ENCODE measurements at regions not wholly inside any gene's neighbourhood (a gene's known extent, or its start where the extent isn't known, plus 50 kb on each side); places are given as distances from the start of the nearest gene placed in this dataset.

DNA sequence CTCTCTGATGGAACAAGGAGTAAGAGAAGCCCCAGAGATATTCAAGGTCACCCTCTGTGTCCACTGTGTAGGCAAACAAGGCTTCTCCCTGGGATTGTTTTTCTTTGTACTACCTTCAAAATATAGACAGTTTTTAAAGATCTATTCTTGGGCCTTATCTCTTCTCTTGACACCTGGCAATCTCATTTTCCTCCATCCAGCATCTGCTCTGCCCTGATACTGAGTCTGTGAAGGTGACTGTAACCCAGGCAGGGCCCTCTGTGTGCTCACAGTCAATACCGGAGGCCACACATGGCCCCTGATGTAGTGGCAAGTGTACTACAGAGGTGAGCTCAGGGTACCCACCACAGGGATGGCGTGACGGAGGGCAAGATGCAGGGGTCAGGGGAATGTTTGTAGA lies 221.1 kb downstream of the SNX10 start:
- DNase-seq, result no peak

DNA sequence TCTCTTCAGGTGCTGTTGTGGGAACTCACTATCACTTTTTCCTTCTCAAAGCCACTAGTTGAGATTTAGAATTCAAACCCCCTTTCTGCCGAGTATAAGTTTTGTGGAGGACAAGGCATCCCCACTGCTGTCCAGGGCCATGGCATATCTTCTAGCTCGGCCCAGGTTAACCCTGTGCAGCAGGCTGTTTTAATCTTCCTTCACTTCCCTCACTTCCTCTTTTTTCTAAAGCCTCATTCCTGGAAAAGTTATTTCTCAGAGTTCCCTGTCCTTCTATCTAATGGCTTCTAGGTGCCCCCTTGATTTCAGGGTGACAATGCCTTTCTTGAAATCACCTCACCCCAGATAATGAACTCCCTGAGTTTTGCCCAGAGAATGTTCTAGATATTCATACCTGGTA lies 222.3 kb downstream of the SNX10 start:
- no peak for DNase-seq

DNA sequence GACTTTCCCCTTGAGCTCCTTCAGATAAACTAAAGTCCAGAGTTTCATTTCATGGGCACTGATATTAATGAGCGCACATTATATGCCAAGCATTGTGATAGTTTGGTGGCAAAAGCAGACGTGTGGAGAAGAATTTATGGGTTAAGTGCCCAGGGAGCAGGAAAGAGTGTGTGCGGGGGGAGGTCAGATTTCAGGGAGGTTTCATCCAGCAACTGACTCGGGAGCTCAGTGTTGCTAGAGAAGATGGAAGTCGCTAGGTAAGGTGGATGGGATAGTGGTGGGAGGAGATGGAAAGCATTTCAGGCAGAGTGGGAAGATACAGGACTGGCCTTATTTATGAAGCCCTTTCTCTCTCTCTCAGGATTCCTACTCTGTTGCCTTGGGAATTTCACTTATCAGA lies 223.0 kb downstream of the SNX10 start:
- no peak for DNase-seq

DNA sequence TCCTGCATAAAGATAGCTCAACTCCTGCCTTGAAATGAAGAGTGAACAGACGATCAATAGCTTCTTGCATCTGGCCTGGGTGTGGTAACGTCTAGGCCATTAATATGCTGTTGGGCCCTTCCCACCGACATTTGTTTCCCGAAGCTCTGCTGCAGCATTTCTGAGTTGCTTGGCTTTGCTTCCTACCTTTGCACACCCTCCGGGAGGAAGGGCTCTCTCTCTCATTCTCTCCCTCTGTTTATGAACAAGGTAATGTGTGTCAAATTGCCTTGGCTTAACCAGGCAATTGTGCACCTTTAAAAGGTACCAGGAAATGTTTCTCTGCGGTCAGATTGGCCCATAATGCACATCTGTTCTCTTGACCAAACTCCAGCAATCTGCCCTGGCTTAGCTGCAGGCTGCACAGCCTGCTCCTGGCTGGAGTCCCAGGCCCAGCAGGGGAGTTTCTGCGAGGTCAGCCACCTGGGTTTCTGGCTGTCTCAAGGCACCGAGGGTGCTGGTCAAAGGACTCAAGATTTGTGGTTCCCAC lies 223.7 kb downstream of the SNX10 start:
- DNase-seq, result no peak

DNA sequence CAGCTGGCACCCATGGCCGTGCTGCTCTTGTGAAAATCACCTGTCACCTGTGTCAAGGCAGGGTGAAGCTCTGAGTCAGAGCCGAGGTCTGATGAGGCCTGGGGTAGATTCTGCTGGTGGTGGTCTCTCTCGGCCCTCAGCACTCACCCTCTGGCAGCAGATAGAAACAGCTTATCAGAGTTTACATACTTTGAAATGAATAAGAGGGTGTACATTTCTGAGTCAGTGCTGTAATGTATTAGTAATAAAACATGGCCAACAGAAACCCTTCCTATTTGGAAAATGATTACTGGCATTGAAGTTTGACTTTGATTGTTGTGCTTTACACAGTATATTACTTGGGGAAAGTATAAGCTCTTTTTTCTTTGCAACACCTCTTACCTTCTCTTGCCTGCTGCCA lies 228.8 kb downstream of the SNX10 start:
- no peak for DNase-seq

DNA sequence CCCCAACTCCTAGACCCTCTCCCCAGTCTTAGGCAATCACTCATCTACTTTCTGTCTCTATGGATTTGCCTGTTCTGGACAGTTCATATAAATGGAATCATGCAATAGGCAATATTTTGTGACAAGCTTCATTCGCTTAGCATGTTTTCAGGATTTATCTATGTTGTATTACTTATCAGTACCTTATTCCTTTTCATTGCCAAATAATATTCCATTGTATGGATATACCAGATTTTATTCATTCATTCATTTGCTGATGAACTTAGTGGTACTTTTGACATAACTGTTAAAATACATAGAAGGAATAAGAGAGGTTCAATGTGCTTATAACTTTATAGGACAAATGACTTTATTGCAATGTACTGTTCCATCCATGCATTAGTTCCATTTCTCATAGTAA lies 231.0 kb downstream of the SNX10 start:
- no peak for DNase-seq

DNA sequence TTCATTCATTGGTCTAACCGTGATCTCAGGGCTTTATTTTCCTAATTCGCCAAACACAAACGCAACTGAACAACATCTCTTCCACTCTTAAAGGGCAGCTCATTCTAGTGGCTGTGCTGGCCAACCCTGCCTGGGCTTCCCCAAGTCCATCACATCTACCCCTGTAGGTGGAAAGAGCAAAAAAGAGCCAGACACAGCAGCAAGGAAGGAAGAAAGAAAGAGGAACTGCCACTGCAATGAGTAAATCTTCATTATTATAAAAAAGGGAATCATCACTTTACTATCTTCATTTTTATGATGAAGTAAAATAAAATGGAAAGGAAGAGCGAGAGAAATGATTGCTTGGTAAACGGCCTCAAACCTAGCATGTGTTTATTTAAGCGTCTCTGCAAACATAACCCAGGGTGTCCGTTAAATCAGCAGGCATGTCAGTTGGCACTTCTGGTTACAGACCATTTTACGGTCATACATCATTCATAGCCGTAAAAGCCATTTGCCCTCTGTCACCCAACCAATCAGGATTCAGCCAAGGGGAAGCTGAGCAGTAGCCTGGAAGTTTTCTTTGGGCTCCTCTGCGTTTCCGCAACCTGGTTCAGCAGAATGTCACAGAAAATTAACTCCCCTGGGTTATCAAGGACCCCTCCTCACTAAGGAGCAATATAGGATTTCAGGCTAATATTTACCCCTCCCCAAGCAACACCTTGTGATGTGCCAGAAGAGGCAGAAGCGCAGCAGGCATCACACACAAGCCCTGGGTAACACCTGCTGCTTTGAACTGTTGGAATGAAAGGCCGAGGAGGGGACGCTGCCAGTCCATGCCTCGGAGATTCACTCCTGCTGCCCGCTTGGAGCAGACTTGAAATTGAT lies 234.0 kb downstream of the SNX10 start:
- DNase-seq, result no peak

DNA sequence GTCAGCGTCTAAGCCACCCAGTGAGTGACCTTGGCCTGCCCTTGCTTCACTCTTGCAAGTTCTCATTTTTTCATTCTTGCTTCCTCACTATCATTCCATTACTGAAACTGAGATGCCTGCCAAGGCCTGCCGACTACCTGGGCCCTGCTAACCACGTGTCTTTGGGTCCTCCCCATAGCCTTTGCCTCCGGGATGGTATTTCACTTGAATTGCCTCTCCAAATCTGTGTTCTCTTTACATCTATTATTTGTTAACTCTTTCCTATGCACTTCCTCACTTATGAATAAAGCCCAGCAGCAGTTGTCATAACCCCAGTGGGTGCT lies 234.6 kb downstream of the SNX10 start:
- no peak for DNase-seq

DNA sequence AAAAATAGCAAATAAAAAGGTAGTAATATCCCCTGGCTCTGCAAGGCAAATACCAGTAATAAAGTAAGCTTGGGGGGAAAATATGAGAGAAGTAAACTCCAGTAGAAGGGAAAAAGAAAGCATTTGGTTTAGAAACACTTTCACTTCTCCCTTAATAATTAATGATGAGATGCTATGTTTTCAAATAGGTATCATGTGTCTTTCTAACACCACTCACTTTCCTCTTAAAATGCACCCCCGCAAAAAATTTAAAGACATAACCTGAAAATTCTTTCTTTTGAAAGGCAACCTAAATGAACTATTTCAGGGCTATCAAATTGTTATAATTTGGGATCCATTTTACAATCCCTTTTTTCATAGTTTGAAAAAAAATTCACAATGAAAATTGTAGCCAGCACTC lies 240.3 kb downstream of the SNX10 start:
- DNase-seq, result no peak

DNA sequence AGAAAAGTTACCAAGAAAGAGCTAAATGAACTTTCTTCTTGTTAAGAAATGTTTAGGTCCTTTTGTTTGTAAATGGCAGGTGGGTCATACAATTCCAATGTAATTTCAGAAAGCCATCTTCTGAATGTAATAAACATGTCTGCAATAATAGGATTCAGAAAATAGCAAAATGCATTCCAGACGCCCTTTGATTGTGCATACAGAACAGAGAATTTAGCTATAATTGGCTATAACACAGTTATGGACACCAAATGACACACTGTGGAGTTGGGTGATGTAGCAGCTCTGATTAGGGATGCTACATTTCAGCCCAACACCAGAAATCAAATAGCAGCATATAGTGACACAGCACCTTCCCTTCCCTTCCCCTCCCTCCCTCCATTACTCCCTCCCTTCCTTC lies 240.8 kb downstream of the SNX10 start:
- DNase-seq, result no peak

DNA sequence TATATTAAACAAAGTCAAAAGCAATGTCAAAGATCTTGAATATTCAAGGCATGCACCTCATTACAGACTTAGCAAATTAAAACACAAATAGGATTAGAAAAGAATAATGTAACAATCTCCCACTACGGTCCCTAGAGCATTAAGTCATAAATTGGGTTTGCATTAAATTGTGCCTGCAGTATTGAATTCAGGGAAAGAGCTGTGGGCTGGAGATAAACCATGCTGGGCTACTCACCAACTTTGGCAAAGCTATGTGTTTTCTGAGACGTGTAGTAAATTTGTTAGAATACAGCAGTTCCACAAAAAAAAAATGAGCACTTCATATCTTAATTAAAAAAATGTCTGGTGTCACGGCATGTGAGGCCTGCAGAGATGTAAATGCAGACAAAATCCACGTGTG lies 241.6 kb downstream of the SNX10 start:
- DNase-seq, result no peak

DNA sequence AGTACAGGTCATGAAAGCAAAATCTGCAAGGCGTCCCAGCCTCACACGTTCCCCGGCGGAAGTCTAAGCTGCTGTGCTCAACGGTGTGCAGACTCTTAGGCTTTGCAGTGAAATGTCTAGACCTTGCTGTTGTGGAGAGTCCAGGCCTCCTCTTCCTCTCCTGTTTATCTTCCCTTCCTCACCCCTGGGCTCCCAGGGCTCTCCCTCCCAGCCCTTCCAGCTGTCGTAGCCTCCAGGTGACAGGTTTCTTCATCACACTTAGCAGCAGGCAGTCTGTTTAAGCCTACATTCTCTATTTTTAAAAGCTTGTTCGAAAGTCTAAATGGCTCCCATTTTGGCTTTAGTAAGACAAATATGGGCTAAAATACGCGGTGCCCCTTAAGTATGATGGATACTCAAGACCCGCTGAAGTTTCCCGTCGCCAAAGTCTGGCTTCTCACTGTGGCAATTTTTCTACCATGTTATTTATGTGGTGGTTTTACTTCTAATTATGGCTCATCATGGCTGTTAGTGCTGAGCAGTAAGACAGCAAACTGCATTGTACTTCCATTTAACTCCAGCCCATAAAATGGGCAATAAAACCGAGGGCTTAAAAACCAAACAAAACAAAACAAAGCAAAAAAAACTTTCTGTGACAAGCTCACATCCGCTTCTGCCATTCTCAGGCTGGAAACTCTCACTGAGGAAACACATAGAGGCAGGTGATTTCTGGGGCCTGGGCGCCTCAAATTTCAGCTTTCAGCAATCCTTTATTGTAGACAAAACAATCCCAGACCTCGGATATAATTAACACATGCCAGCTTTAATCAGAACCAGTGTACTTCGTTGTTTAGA lies 243.2 kb downstream of the SNX10 start:
- DNase-seq, result no peak

DNA sequence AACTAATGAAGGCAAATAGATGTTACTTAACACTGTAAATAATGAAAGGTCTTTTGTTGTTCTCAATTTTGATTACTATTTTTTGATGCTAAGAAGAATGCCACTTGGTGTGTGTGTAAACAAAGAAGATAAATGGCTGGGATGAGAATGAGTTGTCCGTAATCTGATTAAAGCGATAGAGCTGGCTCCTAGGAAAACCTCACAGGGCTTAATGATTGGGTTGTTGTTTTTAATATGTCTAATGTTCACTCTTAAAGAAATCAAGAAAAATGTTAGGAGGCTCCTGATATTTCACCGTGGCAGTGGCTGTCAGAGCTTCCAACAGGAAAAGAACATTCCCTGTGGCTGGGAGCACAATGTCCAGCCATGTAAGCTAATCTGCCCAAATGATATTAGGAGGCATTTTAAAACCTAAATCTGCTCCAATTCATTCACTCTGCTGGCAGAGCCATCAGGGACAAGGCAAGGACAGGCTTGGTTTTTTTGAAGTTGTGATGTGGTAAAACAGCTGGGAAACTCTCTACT lies 243.9 kb downstream of the SNX10 start:
- DNase-seq, result no peak

DNA sequence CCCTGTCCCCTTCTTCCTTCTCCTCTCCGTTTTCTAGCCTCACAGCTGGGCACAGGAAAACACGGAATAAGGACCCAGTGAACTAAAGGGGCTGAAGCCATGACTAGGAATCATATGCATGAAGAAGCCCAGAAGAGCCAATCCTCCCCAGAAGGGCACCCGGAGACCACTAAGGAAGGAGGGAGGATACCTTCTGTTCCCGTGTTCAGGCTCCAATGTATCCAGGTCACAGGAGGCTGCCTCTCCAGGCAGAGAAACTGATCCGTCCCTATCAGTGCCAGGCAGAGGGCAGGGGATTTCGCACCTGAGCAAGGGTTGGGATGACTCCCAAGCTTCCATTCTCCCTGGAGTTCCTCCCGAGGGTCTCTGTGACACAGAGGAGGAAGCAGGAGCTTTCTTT lies 246.6 kb downstream of the SNX10 start:
- no peak for DNase-seq

DNA sequence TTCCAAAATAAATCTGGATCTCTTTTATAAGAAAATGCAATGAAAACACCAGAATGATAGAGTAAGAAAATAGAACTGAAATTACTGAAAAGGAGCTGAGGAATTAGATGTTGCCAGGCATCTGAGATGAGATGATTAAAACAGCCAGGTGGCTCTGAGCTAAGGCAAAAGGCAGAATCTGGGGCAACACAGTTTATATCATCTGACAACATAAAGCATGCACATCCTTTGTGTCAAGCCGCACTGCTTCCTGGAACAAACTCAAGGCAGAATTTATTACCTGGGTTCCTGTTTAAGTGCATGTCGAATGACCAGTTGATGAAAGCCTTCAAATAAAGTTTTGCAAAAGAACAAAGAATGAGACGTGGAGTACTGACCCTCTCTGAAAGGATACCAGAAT lies 247.0 kb downstream of the SNX10 start:
- no peak for DNase-seq

DNA sequence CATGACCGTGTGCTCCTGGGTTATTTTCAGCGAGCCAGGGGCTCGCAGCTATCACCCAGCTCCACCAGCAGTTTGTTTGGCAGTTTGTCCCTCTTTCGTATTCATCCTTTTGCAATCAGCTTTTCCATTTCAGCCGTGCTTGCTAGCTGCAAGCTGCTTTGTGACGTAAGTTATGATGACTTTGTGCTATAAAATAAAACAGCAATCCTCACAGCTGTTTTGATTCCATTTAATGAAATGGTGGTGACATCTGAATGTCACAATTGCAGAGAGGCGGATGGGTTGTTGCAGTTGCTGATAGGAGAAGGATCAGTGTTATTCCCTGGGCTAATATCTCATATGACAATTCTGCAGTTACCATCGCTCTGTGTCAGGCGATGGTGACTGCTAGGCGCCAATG lies 251.7 kb downstream of the SNX10 start:
- peak; percentile 36 to 73 for DNase-seq

DNA sequence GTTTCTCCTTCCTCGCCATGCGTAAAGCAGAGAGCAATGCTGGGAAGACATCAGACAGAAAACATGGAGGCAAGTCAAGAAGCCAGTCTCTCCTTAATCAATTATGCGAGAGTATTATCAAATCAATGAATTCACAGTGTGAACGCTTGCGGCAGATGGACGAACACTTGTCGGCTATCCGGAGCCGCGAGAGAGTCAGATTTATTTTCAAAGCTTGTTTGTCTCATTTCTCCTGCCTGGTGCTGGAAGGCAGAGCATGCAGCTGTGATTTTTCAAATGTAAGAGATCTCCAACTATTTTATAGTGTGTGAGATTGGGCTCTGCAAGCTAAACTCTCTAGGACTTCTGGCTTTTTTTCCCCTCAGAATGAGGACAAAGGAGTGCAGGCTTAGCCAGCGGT lies 252.3 kb downstream of the SNX10 start:
- peak; percentile 20 to 45 for DNase-seq

DNA sequence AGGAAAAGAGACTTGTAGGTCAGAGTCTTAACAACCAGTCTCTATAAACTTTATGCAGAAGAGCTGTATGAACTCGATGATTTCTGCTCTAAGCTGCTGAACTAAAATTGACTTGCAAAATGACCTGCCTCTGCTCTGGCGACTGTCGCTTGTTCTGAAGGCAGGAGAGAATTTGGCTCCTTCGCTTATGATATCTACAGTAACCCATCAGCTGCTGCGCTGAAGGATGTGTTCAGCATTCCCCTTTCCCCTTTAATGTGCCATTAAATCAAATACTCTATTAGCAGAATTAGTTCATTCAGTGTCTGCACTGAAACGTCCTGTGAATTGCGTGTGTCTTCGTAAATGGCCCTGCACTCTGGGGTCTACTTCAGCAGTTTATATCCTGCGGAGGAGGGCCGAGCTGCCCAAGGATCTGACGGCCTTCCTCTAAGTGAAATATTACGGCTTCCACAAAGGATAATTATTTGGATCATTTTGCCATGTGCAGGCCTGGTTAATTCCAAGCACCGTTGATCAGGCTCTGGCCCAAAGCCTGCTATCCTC lies 254.9 kb downstream of the SNX10 start:
- no peak for DNase-seq

DNA sequence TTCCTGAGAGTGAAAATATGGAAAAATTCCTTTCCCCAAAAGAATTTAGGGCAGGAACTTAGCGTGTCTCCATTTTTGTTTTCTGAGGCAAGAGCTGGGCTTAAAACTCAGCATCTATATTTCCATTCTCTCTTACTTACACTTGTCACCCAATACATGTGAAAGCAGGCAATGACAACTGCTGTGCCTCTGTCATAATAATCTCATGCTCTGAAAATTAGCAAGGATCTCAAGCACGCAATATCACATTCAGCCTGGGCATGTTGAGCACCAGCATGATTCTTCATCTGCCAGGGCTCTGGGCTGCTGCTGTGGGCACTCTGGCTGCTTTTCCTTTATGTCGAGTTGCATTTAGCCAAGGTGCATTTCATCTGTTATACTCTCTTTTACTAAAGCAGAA lies 255.5 kb downstream of the SNX10 start:
- no peak for DNase-seq

DNA sequence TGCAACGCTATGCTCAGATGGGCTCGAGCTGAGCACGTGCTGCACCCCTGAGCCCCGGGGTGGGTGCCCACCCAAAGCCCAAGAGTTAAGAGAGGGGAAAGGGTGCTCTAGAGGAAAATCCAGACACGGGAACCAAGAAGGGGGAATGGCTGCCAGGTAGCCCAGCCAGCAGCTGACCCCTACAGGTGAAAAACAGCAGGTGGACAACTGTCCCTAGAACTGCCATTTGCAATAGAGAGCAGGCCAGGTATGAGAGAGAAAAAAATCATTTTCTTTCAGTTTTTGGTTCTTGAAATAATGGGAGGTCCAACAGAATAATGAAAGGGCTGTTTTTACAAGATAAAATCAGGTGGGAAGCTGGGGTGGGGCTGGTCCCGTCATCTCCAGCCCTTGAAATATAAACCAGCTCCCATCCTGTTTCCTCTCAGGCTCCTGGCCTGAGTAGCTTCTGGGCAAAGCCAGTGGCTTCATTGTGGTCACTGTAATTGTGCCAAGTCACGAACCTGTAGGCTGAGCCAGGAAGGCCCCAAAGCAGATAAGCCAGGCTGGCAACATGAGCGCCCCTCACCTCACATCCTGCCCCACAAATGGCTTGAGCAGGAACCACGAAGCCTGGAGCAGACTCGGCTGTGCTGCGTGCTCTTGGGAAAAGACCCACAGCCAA lies 257.8 kb downstream of the SNX10 start:
- no peak for DNase-seq

DNA sequence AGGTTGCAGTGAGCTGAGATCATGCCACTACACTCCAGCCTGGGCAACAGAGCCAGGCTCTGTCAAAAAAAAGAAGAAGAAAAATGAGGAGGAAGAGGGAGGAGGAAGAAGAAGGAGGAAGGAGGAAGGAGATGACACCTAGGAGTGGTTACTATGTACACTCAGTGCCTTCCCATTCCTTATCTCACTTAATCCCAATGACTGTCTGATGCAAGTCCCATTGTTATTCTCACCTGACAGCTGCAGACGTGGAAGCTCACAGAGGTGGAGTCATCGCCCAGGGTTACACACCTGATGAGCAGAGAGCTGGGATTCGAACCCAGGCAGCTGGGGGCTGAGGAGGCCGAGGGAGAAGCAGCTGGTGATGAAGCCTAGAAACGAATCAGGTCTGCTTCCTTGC lies 258.8 kb downstream of the SNX10 start:
- DNase-seq, result no peak

DNA sequence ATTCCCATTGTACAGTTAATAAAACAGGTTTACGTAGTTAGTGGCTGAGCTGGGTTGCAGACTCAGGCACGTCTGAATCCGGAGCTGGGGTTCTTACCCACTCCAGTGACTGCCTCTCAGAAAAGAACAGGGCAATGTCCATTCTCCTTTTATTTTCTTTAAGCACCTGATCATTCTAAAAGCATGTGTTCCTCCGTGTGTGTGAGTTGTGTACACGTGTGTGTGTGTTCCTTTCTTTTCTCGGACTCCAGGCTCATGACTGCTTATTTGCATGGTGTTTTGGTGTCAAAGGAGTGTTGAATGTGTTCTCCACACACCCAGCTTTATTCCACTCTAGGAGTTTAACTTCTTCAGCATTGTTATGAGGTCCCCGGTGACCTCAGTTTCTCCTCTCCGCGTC lies 260.1 kb downstream of the SNX10 start:
- DNase-seq, result no peak

Data from right lung (tissue), 2 donors.